ENCODE measurements at regions not wholly inside any gene's neighbourhood (a gene's known extent, or its start where the extent isn't known, plus 50 kb on each side); places are given as distances from the start of the nearest gene placed in this dataset.

- TF ChIP-seq EZH2phosphoT487 (IDR thresholded peaks at IDR 0.05; ENCODE audit: borderline replicate concordance, low read length) (no peak), CTCF (IDR thresholded peaks at IDR 0.05; ENCODE audit: low read depth, low read length, poor library complexity, severe bottlenecking) (no peak)
- Histone ChIP-seq H4K20me1 (ENCODE audit: control insufficient read depth, insufficient read depth, low read depth, low read length) (no peaks in the 10 kb centered on the region), H3K27me3 (ENCODE audit: control insufficient read depth, low read length) (no peaks in the 10 kb centered on the region)
Observed at GRCh38 chr4:15213302-15213970, 211.2 kb downstream of the CPEB2 start.

GRCh38 chr4:15215109-15215508 is 212.7 kb upstream of the C1QTNF7 start:
- Histone ChIP-seq H3F3A (ENCODE audit: control insufficient read depth, insufficient read depth) (no peaks in the 10 kb centered on the region), H3K9me2 (replicated peaks; ENCODE audit: control insufficient read depth, low read length) (no peaks in the 10 kb centered on the region), H3K79me2 (ENCODE audit: control insufficient read depth, low read length) (no peaks in the 10 kb centered on the region), H3K9me3 (ENCODE audit: control insufficient read depth, insufficient read depth, low read length) (no peaks in the 10 kb centered on the region), H3K36me3 (ENCODE audit: control insufficient read depth, low read length) (no peaks in the 10 kb centered on the region), H3K4me3 (ENCODE audit: low read length) (no peak overlapping the region), H4K20me1 (ENCODE audit: control insufficient read depth, insufficient read depth, low read depth, low read length) (no peaks in the 10 kb centered on the region), H3K27ac (ENCODE audit: low read depth, low read length) (no peak overlapping the region), H3K27me3 (ENCODE audit: control insufficient read depth, low read length) (no peaks in the 10 kb centered on the region), H3K4me2 (ENCODE audit: low read length) (no peak overlapping the region), H3K4me1 (ENCODE audit: control insufficient read depth, low read length) (no peaks in the 10 kb centered on the region)
- TF ChIP-seq EZH2phosphoT487 (IDR thresholded peaks at IDR 0.05; ENCODE audit: borderline replicate concordance, low read length) (no peak), CTCF (IDR thresholded peaks at IDR 0.05; ENCODE audit: low read depth, low read length, poor library complexity, severe bottlenecking) (no peak)

More at GRCh38 chr4:15213302-15213970, 211.2 kb downstream of the CPEB2 start:
- Histone ChIP-seq H3K36me3 (ENCODE audit: control insufficient read depth, low read length) (no peaks in the 10 kb centered on the region), H3K27ac (ENCODE audit: low read depth, low read length) (no peak overlapping the region), H3K4me1 (ENCODE audit: control insufficient read depth, low read length) (no peaks in the 10 kb centered on the region), H3K9me3 (ENCODE audit: control insufficient read depth, insufficient read depth, low read length) (no peaks in the 10 kb centered on the region), H3K4me3 (ENCODE audit: low read length) (no peak overlapping the region), H3K4me2 (ENCODE audit: low read length) (no peak overlapping the region), H3K79me2 (ENCODE audit: control insufficient read depth, low read length) (no peaks in the 10 kb centered on the region), H3K9me2 (replicated peaks; ENCODE audit: control insufficient read depth, low read length) (no peaks in the 10 kb centered on the region), H3F3A (ENCODE audit: control insufficient read depth, insufficient read depth) (no peaks in the 10 kb centered on the region)

GRCh38 chr4:15226203-15226602 is 201.6 kb upstream of the C1QTNF7 start:
- H3K27ac ChIP-seq (ENCODE audit: low read depth, low read length), result no peak overlapping the region
- H3K4me3 ChIP-seq (ENCODE audit: low read length), result no peak overlapping the region
- H3F3A ChIP-seq (ENCODE audit: control insufficient read depth, insufficient read depth), result no peaks in the 10 kb centered on the region
- TF ChIP-seq CTCF (IDR thresholded peaks at IDR 0.05; ENCODE audit: low read depth, low read length, poor library complexity, severe bottlenecking), result no peak
- H3K27me3 ChIP-seq (ENCODE audit: control insufficient read depth, low read length), result no peaks in the 10 kb centered on the region
- H3K9me2 ChIP-seq (replicated peaks; ENCODE audit: control insufficient read depth, low read length), result no peaks in the 10 kb centered on the region
- H3K79me2 ChIP-seq (ENCODE audit: control insufficient read depth, low read length), result no peaks in the 10 kb centered on the region
- H3K4me2 ChIP-seq (ENCODE audit: low read length), result no peak overlapping the region
- H4K20me1 ChIP-seq (ENCODE audit: control insufficient read depth, insufficient read depth, low read depth, low read length), result no peaks in the 10 kb centered on the region
- H3K4me1 ChIP-seq (ENCODE audit: control insufficient read depth, low read length), result no peaks in the 10 kb centered on the region
- no peaks in the 10 kb centered on the region for H3K9me3 ChIP-seq (ENCODE audit: control insufficient read depth, insufficient read depth, low read length)
- no peaks in the 10 kb centered on the region for H3K36me3 ChIP-seq (ENCODE audit: control insufficient read depth, low read length)

Data from DOHH2 (cell line).